ENCODE measurements at regions not wholly inside any gene's neighbourhood (a gene's known extent, or its start where the extent isn't known, plus 50 kb on each side); places are given as distances from the start of the nearest gene placed in this dataset.

DNA sequence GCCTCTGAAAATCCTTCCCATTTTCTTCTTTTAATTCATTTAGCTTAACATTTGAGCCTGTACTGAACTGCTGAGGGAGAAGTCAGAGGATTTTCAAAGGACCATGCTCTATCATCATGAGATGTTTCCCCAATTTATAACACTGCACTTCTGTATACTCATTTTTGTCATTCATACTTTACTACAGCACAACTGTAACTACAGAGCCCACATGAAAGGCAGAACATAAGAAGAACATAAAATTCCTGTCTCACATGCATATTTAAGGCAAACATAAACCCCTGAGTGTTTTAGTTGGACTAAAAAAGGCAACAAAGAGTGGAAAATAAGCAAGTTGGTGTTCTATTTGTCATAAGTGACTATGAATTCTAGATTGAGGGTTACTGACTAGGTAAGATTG, 237.7 kb upstream of the ARPP21 start:
- TF ChIP-seq, protein P1, sequence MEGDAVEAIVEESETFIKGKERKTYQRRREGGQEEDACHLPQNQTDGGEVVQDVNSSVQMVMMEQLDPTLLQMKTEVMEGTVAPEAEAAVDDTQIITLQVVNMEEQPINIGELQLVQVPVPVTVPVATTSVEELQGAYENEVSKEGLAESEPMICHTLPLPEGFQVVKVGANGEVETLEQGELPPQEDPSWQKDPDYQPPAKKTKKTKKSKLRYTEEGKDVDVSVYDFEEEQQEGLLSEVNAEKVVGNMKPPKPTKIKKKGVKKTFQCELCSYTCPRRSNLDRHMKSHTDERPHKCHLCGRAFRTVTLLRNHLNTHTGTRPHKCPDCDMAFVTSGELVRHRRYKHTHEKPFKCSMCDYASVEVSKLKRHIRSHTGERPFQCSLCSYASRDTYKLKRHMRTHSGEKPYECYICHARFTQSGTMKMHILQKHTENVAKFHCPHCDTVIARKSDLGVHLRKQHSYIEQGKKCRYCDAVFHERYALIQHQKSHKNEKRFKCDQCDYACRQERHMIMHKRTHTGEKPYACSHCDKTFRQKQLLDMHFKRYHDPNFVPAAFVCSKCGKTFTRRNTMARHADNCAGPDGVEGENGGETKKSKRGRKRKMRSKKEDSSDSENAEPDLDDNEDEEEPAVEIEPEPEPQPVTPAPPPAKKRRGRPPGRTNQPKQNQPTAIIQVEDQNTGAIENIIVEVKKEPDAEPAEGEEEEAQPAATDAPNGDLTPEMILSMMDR (IDR thresholded peaks at IDR 0.05; ENCODE audit: extremely low read depth in 1 of 2, insufficient read depth in 1 of 2, low read depth in 1 of 2, low read length in 2 of 2): no peak
- TF ChIP-seq, protein P2, sequence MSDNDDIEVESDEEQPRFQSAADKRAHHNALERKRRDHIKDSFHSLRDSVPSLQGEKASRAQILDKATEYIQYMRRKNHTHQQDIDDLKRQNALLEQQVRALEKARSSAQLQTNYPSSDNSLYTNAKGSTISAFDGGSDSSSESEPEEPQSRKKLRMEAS (IDR thresholded peaks at IDR 0.05; ENCODE audit: insufficient read depth, insufficient read length): no peak
- TF ChIP-seq JUN (IDR thresholded peaks at IDR 0.05; ENCODE audit: borderline replicate concordance, insufficient read depth, insufficient read length, low read depth) (no peak), GATA2 (IDR thresholded peaks at IDR 0.05; ENCODE audit: insufficient read depth, insufficient read length, low read depth, low read length) (no peak), POLR2AphosphoS5 (IDR thresholded peaks at IDR 0.05; ENCODE audit: insufficient read depth, low read depth, low read length) (no peak)
- no peak overlapping the region for H2AFZ ChIP-seq (ENCODE audit: low read depth, low read length)
- H3K36me3 ChIP-seq (ENCODE audit: control insufficient read depth in 2 of 2, extremely low read depth in 1 of 2, insufficient read depth in 2 of 2, low read length in 2 of 2): no peaks in the 10 kb centered on the region
- no peaks in the 10 kb centered on the region for H3K9me3 ChIP-seq (replicated peaks; ENCODE audit: control insufficient read depth, insufficient read depth, low read length)
- H3K27ac ChIP-seq (ENCODE audit: insufficient read depth, low read depth, low read length): no peak overlapping the region
- POLR2A ChIA-PET: no interaction called here
- H3K79me2 ChIP-seq (ENCODE audit: control insufficient read depth, insufficient read depth, low read length): no peaks in the 10 kb centered on the region
- H3K4me3 ChIP-seq (replicated peaks in 1 of 3; ENCODE audit: insufficient read depth in 1 of 3, low read depth in 1 of 3, low read length in 3 of 3): no peak overlapping the region
- H4K20me1 ChIP-seq (replicated peaks; ENCODE audit: control insufficient read depth, extremely low read depth, insufficient read depth, low read length): no peaks in the 10 kb centered on the region
- CTCF ChIA-PET: interaction anchor here (1.4 kb wide), 1 partner anchor 21 kb away, joined by 3 read pairs; no protein-coding TSS in a partner anchor
- DNase-seq (ENCODE audit: low read depth, low spot score): no peak
- dilution Hi-C loops (cut with MboI; ENCODE audit: extremely low pct_ligation_motif_present, low sequenced_read_pairs): no loop called here
- intact Hi-C loops (cut with micrococcal nuclease): no loop called here
- no peak overlapping the region for H3K4me2 ChIP-seq (ENCODE audit: insufficient read depth, low read length)
- no peaks in the 10 kb centered on the region for H3K4me1 ChIP-seq (ENCODE audit: control insufficient read depth, extremely low read depth, insufficient read depth, low read length)
- no peak overlapping the region for H3K9ac ChIP-seq (replicated peaks; ENCODE audit: extremely low read depth, insufficient read depth, low read length)
- no TSS peak for BruUV-seq (replicated peaks)
- FAIRE-seq: no peak
- no peaks in the 10 kb centered on the region for H3K27me3 ChIP-seq (ENCODE audit: control insufficient read depth in 2 of 2, insufficient read depth in 2 of 2, low read length in 2 of 2)
- H3K9me1 ChIP-seq (replicated peaks; ENCODE audit: control insufficient read depth, extremely low read depth, insufficient read depth, low read length): no peaks in the 10 kb centered on the region

DNA sequence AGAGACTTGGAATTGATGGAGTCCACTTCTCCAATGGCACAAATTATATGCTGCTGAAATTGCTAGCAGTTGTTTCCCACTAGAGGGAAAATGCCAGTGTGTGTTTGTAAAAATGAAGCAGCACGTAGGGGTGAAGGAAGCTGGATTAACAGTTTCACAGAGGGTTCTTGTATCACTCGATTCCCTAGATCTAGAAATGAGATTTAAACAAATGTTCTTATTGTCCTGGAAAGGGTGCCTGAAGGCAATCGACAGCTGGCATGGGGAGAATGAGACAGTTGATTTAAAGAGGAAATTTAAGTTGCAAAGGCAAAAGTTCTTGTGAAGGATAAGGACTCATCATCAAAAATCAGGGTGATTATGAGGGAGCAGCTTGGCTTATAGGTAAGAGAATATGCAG, 234.8 kb upstream of the ARPP21 start:
- H3K27ac ChIP-seq (ENCODE audit: insufficient read depth, low read depth, low read length): no peak overlapping the region
- H3K9ac ChIP-seq (replicated peaks; ENCODE audit: extremely low read depth, insufficient read depth, low read length): no peak overlapping the region
- H4K20me1 ChIP-seq (replicated peaks; ENCODE audit: control insufficient read depth, extremely low read depth, insufficient read depth, low read length): no peaks in the 10 kb centered on the region
- no peak overlapping the region for H3K4me2 ChIP-seq (ENCODE audit: insufficient read depth, low read length)
- H3K36me3 ChIP-seq (ENCODE audit: control insufficient read depth in 2 of 2, extremely low read depth in 1 of 2, insufficient read depth in 2 of 2, low read length in 2 of 2): no peaks in the 10 kb centered on the region
- no peaks in the 10 kb centered on the region for H3K79me2 ChIP-seq (ENCODE audit: control insufficient read depth, insufficient read depth, low read length)
- H3K4me1 ChIP-seq (ENCODE audit: control insufficient read depth, extremely low read depth, insufficient read depth, low read length): no peaks in the 10 kb centered on the region
- ChIA-PET POLR2A (no interaction called here), CTCF (interaction anchor here (1.0 kb wide), 1 partner anchor 18 kb away, joined by 3 read pairs; no protein-coding TSS in a partner anchor)
- dilution Hi-C loops (cut with MboI; ENCODE audit: extremely low pct_ligation_motif_present, low sequenced_read_pairs): no loop called here
- H3K27me3 ChIP-seq (ENCODE audit: control insufficient read depth in 2 of 2, insufficient read depth in 2 of 2, low read length in 2 of 2): no peaks in the 10 kb centered on the region
- TF ChIP-seq GATA2 (IDR thresholded peaks at IDR 0.05; ENCODE audit: insufficient read depth, insufficient read length, low read depth, low read length): no peak
- TF ChIP-seq, protein P2 (IDR thresholded peaks at IDR 0.05; ENCODE audit: insufficient read depth, insufficient read length): no peak
- no peak for TF ChIP-seq JUN (IDR thresholded peaks at IDR 0.05; ENCODE audit: borderline replicate concordance, insufficient read depth, insufficient read length, low read depth)
- TF ChIP-seq, protein P1 (IDR thresholded peaks at IDR 0.05; ENCODE audit: extremely low read depth in 1 of 2, insufficient read depth in 1 of 2, low read depth in 1 of 2, low read length in 2 of 2): no peak
- no peak for TF ChIP-seq MYC (IDR thresholded peaks at IDR 0.05; ENCODE audit: low read depth, low read length)
- TF ChIP-seq POLR2AphosphoS5 (IDR thresholded peaks at IDR 0.05; ENCODE audit: insufficient read depth, low read depth, low read length): no peak
- TF ChIP-seq FOS (IDR thresholded peaks at IDR 0.05; ENCODE audit: borderline replicate concordance, insufficient read depth, low read length): no peak
- TF ChIP-seq EZH2 (IDR thresholded peaks at IDR 0.05; ENCODE audit: borderline replicate concordance, low read depth, low read length, severe bottlenecking): no peak
- no peak for TF ChIP-seq POLR2A (IDR thresholded peaks at IDR 0.05; ENCODE audit: low read depth, low read length)
- H3K9me3 ChIP-seq (replicated peaks; ENCODE audit: control insufficient read depth, insufficient read depth, low read length): no peaks in the 10 kb centered on the region
- H3K4me3 ChIP-seq (replicated peaks in 1 of 3; ENCODE audit: insufficient read depth in 1 of 3, low read depth in 1 of 3, low read length in 3 of 3): no peak overlapping the region
- no peaks in the 10 kb centered on the region for H3K9me1 ChIP-seq (replicated peaks; ENCODE audit: control insufficient read depth, extremely low read depth, insufficient read depth, low read length)
- intact Hi-C loops (cut with micrococcal nuclease): no loop called here
- DNase-seq (ENCODE audit: low read depth, low spot score): no peak
- no peak overlapping the region for H2AFZ ChIP-seq (ENCODE audit: low read depth, low read length)
- BruUV-seq (replicated peaks): no TSS peak
- FAIRE-seq: no peak

Measured in endothelial cell of umbilical vein (primary cell).